Osteoblast (primary cell): ENCODE measurements at regions not wholly inside any gene's neighbourhood (a gene's known extent, or its start where the extent isn't known, plus 50 kb on each side); places are given as distances from the start of the nearest gene placed in this dataset.

Experiments used
- DNase-seq: peaks from one replicate; pipeline ENCODE4 v3.0.0; 2011; ENCODE audit warnings: low spot score, mixed read lengths; ENCODE audit not compliant: insufficient read length; ENCODE audit errors: missing footprints
- H2AFZ ChIP-seq: 2 replicates; pipeline ENCODE4 v1.6.0; 2011; ENCODE audit warnings: mild to moderate bottlenecking, low read length
- H3K27ac ChIP-seq: 2 replicates; pipeline ENCODE4 v1.5.1; 2011; ENCODE audit warnings: mild to moderate bottlenecking, low read depth, low read length, moderate library complexity
- H3K27me3 ChIP-seq: 2 replicates; pipeline ENCODE4 v1.6.0; 2012; ENCODE audit warnings: mild to moderate bottlenecking, control low read depth, inconsistent platforms, low read length, moderate library complexity; ENCODE audit not compliant: insufficient read depth
- H3K36me3 ChIP-seq: 2 replicates; pipeline ENCODE4 v1.5.1; 2011; ENCODE audit warnings: mild to moderate bottlenecking, low read length, control low read depth, moderate library complexity; ENCODE audit not compliant: insufficient read depth
- H3K4me1 ChIP-seq: 2 replicates; pipeline ENCODE4 v1.5.1; 2011; ENCODE audit warnings: mild to moderate bottlenecking, low read length, control low read depth, moderate library complexity; ENCODE audit not compliant: insufficient read depth
- H3K4me2 ChIP-seq: 2 replicates; pipeline ENCODE4 v1.6.0; 2011; ENCODE audit warnings: mild to moderate bottlenecking, low read length; ENCODE audit not compliant: insufficient read depth
- H3K4me3 ChIP-seq: fragments of 200-600 bp; sonication (generic); 3 replicates; pipeline ENCODE4 v1.5.1; 2012; ENCODE audit warnings: mild to moderate bottlenecking, low read length, inconsistent platforms; ENCODE audit not compliant: insufficient read depth
- H3K79me2 ChIP-seq: 2 replicates; pipeline ENCODE4 v1.6.0; 2012; ENCODE audit warnings: mild to moderate bottlenecking, low read length, control low read depth, inconsistent platforms; ENCODE audit not compliant: insufficient read depth
- H3K9me3 ChIP-seq: 2 replicates; pipeline ENCODE4 v1.5.1; 2011; ENCODE audit warnings: low read depth, low read length, control low read depth
- H4K20me1 ChIP-seq: 2 replicates; pipeline ENCODE4 v1.6.0; 2012; ENCODE audit warnings: mild to moderate bottlenecking, low read length, control low read depth; ENCODE audit not compliant: insufficient read depth
- CTCF ChIP-seq: IDR thresholded peaks from 2 replicates; pipeline ENCODE4 v1.5.1; 2011; ENCODE audit warnings: mild to moderate bottlenecking, low read depth, low read length, moderate library complexity; ENCODE audit errors: extremely low read depth

- Histone ChIP-seq H3K4me2 (no peak overlapping the region), H3K9me3 (no peaks in the 10 kb centered on the region), H3K27me3 (no peaks in the 10 kb centered on the region), H3K4me3 (no peak overlapping the region), H3K4me1 (no peaks in the 10 kb centered on the region), H4K20me1 (no peaks in the 10 kb centered on the region), H3K79me2 (no peaks in the 10 kb centered on the region), H3K27ac (no peak overlapping the region), H3K36me3 (no peaks in the 10 kb centered on the region), H2AFZ (no peak overlapping the region)
- no peak for TF ChIP-seq CTCF
- no peak for DNase-seq
These were observed 78.3 kb downstream of the OTUD1 start for GRCh38 chr10:23517155-23517554.

GRCh38 chr10:23521735-23522134, 82.9 kb downstream of the OTUD1 start:
- Histone ChIP-seq H3K4me1 (no peaks in the 10 kb centered on the region), H3K27ac (no peak overlapping the region), H3K79me2 (no peaks in the 10 kb centered on the region), H3K36me3 (no peaks in the 10 kb centered on the region), H3K4me2 (no peak overlapping the region), H3K27me3 (no peaks in the 10 kb centered on the region), H3K9me3 (no peaks in the 10 kb centered on the region), H2AFZ (no peak overlapping the region), H4K20me1 (no peaks in the 10 kb centered on the region), H3K4me3 (no peak overlapping the region)
- DNase-seq = no peak
- no peak for TF ChIP-seq CTCF

- no peaks in the 10 kb centered on the region for H4K20me1 ChIP-seq
- no peak for DNase-seq
- TF ChIP-seq CTCF = no peak
- H3K36me3 ChIP-seq = no peaks in the 10 kb centered on the region
- no peaks in the 10 kb centered on the region for H3K79me2 ChIP-seq
- H2AFZ ChIP-seq = no peak overlapping the region
- H3K9me3 ChIP-seq = no peaks in the 10 kb centered on the region
- no peaks in the 10 kb centered on the region for H3K4me1 ChIP-seq
- no peak overlapping the region for H3K4me2 ChIP-seq
- H3K27me3 ChIP-seq = no peaks in the 10 kb centered on the region
- H3K27ac ChIP-seq = no peak overlapping the region
- no peak overlapping the region for H3K4me3 ChIP-seq
These were observed 83.5 kb downstream of the OTUD1 start for GRCh38 chr10:23522345-23522744.

GRCh38 chr10:23523251-23523650, 84.4 kb downstream of the OTUD1 start:
- DNase-seq = no peak
- Histone ChIP-seq H3K4me2 (no peak overlapping the region), H3K79me2 (no peaks in the 10 kb centered on the region), H3K27me3 (no peaks in the 10 kb centered on the region), H3K4me3 (no peak overlapping the region), H2AFZ (no peak overlapping the region), H4K20me1 (no peaks in the 10 kb centered on the region), H3K36me3 (no peaks in the 10 kb centered on the region), H3K9me3 (no peaks in the 10 kb centered on the region), H3K4me1 (no peaks in the 10 kb centered on the region), H3K27ac (no peak overlapping the region)
- no peak for TF ChIP-seq CTCF
